ENCODE measurements at regions not wholly inside any gene's neighbourhood (a gene's known extent, or its start where the extent isn't known, plus 50 kb on each side); places are given as distances from the start of the nearest gene placed in this dataset.

- 62 to 75% (median 70%) methylated on average over 2 of the region's 2 CpGs for WGBS, 5 donors
- no peaks in the 10 kb centered on the region for H3K36me3 ChIP-seq
- intact Hi-C loops (cut with DNase I; ENCODE audit: low total_unique reads), result no loop called here
- H3K27ac ChIP-seq, result no peak overlapping the region
- TF ChIP-seq POLR2A (IDR thresholded peaks at IDR 0.05), result no peak
- TF ChIP-seq, protein P1, sequence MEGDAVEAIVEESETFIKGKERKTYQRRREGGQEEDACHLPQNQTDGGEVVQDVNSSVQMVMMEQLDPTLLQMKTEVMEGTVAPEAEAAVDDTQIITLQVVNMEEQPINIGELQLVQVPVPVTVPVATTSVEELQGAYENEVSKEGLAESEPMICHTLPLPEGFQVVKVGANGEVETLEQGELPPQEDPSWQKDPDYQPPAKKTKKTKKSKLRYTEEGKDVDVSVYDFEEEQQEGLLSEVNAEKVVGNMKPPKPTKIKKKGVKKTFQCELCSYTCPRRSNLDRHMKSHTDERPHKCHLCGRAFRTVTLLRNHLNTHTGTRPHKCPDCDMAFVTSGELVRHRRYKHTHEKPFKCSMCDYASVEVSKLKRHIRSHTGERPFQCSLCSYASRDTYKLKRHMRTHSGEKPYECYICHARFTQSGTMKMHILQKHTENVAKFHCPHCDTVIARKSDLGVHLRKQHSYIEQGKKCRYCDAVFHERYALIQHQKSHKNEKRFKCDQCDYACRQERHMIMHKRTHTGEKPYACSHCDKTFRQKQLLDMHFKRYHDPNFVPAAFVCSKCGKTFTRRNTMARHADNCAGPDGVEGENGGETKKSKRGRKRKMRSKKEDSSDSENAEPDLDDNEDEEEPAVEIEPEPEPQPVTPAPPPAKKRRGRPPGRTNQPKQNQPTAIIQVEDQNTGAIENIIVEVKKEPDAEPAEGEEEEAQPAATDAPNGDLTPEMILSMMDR (IDR thresholded peaks at IDR 0.05 in 8 of 11, conservative IDR thresholded peaks at IDR 0.05 in 3 of 11), result no peak
- no peak for TF ChIP-seq POLR2AphosphoS5 (IDR thresholded peaks at IDR 0.05)
- peaks cover 0 to 6% (median 0%) of the 10 kb centered on the region in 8 donors for H3K9me3 ChIP-seq
- no peak overlapping the region for H3K4me3 ChIP-seq
- H3K4me1 ChIP-seq, result no peaks in the 10 kb centered on the region
- no peak for DNase-seq
- no peaks in the 10 kb centered on the region for H3K27me3 ChIP-seq (replicated peaks in 1 of 7)
Measured at GRCh38 chr7:116083796-116084195, 53.2 kb upstream of the TFEC start.

DNA sequence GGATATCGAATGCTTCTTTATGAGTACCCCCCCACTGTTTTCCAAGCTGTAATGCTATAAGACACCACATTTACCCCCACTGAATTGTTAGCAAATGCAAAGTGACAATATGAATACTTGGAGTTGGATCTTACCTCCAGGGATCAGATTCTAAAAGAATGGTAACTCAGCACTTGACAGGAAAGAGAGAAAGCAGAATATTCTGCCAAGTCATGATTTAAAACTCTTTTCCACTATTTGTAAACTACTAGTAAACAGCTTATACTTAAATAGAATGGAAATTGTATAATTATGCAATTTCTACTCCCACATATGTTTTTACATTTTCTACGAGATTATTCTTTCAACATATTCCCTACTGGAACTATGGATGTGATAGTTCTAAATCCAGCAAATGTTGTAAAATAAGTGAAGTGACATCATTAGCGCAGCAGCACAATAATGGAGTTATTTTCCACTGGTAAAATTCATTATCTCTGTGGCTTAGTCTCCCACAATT, 56.0 kb upstream of the TFEC start:
- no peak for TF ChIP-seq POLR2A (IDR thresholded peaks at IDR 0.05)
- no peak for TF ChIP-seq POLR2AphosphoS5 (IDR thresholded peaks at IDR 0.05)
- TF ChIP-seq, protein P1 (IDR thresholded peaks at IDR 0.05 in 8 of 11, conservative IDR thresholded peaks at IDR 0.05 in 3 of 11), result no peak
- Histone ChIP-seq H3K36me3 (no peaks in the 10 kb centered on the region), H3K4me3 (no peak overlapping the region), H3K4me1 (no peaks in the 10 kb centered on the region), H3K27me3 (replicated peaks in 1 of 7) (no peaks in the 10 kb centered on the region), H3K9me3 (no peaks in the 10 kb centered on the region), H3K27ac (no peak overlapping the region)
- intact Hi-C loops (cut with DNase I; ENCODE audit: low total_unique reads), result no loop called here
- DNase-seq, result no peak
- WGBS, 5 donors, result 76 to 88% (median 81%) methylated on average over 3 of the region's 3 CpGs

GRCh38 chr7:116087291-116087690, 56.7 kb upstream of the TFEC start:
- H3K4me3 ChIP-seq, result no peak overlapping the region
- H3K9me3 ChIP-seq, result no peaks in the 10 kb centered on the region
- no peaks in the 10 kb centered on the region for H3K36me3 ChIP-seq
- no peaks in the 10 kb centered on the region for H3K27me3 ChIP-seq (replicated peaks in 1 of 7)
- TF ChIP-seq POLR2AphosphoS5 (IDR thresholded peaks at IDR 0.05) (no peak), POLR2A (IDR thresholded peaks at IDR 0.05) (no peak)
- TF ChIP-seq, protein P1 (IDR thresholded peaks at IDR 0.05 in 8 of 11, conservative IDR thresholded peaks at IDR 0.05 in 3 of 11), result no peak
- H3K27ac ChIP-seq, result no peak overlapping the region
- no peaks in the 10 kb centered on the region for H3K4me1 ChIP-seq
- no peak for DNase-seq
- intact Hi-C loops (cut with DNase I; ENCODE audit: low total_unique reads), result no loop called here

DNA sequence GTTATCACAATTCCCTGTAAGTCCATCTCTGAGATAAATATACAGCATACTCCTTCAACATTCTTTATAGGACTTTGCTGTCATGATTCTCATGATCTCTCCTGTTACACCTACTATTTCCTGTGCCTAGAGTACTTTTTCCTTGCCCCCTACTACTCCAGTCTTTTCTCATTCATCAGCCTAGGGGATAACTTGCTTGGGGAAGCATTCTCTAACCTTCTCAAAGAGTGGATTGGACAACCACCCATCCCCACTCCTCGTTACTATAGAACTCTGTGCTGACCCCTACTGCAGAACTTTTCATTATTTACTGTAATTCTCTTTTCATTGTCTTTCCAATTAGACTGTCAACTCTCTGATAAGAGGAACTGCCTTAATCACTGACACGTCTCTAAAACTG, 57.4 kb upstream of the TFEC start:
- Histone ChIP-seq H3K36me3 (no peaks in the 10 kb centered on the region), H3K9me3 (no peaks in the 10 kb centered on the region), H3K27ac (no peak overlapping the region), H3K4me3 (no peak overlapping the region), H3K4me1 (no peaks in the 10 kb centered on the region), H3K27me3 (replicated peaks in 1 of 7) (no peaks in the 10 kb centered on the region)
- TF ChIP-seq POLR2AphosphoS5 (IDR thresholded peaks at IDR 0.05) (no peak), POLR2A (IDR thresholded peaks at IDR 0.05) (no peak)
- TF ChIP-seq, protein P1 (IDR thresholded peaks at IDR 0.05 in 8 of 11, conservative IDR thresholded peaks at IDR 0.05 in 3 of 11), result no peak
- intact Hi-C loops (cut with DNase I; ENCODE audit: low total_unique reads), result no loop called here
- 58 to 75% (median 62%) methylated on average over 2 of the region's 2 CpGs for WGBS, 5 donors
- DNase-seq, result no peak
